ENCODE measurements at regions not wholly inside any gene's neighbourhood (a gene's known extent, or its start where the extent isn't known, plus 50 kb on each side); places are given as distances from the start of the nearest gene placed in this dataset.

GRCh38 chr3:61450866-61451265 is 110.5 kb upstream of the PTPRG start:
- H3K27ac Mint-ChIP-seq, result no peak overlapping the region
- TF ChIP-seq, protein P1, sequence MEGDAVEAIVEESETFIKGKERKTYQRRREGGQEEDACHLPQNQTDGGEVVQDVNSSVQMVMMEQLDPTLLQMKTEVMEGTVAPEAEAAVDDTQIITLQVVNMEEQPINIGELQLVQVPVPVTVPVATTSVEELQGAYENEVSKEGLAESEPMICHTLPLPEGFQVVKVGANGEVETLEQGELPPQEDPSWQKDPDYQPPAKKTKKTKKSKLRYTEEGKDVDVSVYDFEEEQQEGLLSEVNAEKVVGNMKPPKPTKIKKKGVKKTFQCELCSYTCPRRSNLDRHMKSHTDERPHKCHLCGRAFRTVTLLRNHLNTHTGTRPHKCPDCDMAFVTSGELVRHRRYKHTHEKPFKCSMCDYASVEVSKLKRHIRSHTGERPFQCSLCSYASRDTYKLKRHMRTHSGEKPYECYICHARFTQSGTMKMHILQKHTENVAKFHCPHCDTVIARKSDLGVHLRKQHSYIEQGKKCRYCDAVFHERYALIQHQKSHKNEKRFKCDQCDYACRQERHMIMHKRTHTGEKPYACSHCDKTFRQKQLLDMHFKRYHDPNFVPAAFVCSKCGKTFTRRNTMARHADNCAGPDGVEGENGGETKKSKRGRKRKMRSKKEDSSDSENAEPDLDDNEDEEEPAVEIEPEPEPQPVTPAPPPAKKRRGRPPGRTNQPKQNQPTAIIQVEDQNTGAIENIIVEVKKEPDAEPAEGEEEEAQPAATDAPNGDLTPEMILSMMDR (IDR thresholded peaks at IDR 0.05; ENCODE audit: unreplicated experiment in 3 of 3), result no peak
- H3K36me3 Mint-ChIP-seq (ENCODE audit: low read depth), result no peaks in the 10 kb centered on the region
- H3K4me3 Mint-ChIP-seq, result no peak overlapping the region
- peaks cover 22% of the 10 kb centered on the region for H3K4me1 Mint-ChIP-seq
- H3K27me3 Mint-ChIP-seq (ENCODE audit: low read depth), result no peaks in the 10 kb centered on the region
- H3K9me3 Mint-ChIP-seq, result no peaks in the 10 kb centered on the region

- H3K4me3 Mint-ChIP-seq, result no peak overlapping the region
- peaks cover 12% of the 10 kb centered on the region for H3K4me1 Mint-ChIP-seq
- TF ChIP-seq, protein P1 (IDR thresholded peaks at IDR 0.05; ENCODE audit: unreplicated experiment in 3 of 3), result no peak
- no peaks in the 10 kb centered on the region for H3K27me3 Mint-ChIP-seq (ENCODE audit: low read depth)
- H3K9me3 Mint-ChIP-seq, result no peaks in the 10 kb centered on the region
- no peak overlapping the region for H3K27ac Mint-ChIP-seq
- H3K36me3 Mint-ChIP-seq (ENCODE audit: low read depth), result no peaks in the 10 kb centered on the region
These were observed 109.5 kb upstream of the PTPRG start for GRCh38 chr3:61451841-61452240.

- no peak overlapping the region for H3K27ac Mint-ChIP-seq
- H3K9me3 Mint-ChIP-seq, result peaks cover 1% of the 10 kb centered on the region
- H3K4me3 Mint-ChIP-seq, result no peak overlapping the region
- peaks cover 9% of the 10 kb centered on the region for H3K4me1 Mint-ChIP-seq
- H3K36me3 Mint-ChIP-seq (ENCODE audit: low read depth), result no peaks in the 10 kb centered on the region
- H3K27me3 Mint-ChIP-seq (ENCODE audit: low read depth), result no peaks in the 10 kb centered on the region
- TF ChIP-seq, protein P1 (IDR thresholded peaks at IDR 0.05; ENCODE audit: unreplicated experiment in 3 of 3), result no peak
These were observed 108.8 kb upstream of the PTPRG start for GRCh38 chr3:61452535-61453090.

DNA sequence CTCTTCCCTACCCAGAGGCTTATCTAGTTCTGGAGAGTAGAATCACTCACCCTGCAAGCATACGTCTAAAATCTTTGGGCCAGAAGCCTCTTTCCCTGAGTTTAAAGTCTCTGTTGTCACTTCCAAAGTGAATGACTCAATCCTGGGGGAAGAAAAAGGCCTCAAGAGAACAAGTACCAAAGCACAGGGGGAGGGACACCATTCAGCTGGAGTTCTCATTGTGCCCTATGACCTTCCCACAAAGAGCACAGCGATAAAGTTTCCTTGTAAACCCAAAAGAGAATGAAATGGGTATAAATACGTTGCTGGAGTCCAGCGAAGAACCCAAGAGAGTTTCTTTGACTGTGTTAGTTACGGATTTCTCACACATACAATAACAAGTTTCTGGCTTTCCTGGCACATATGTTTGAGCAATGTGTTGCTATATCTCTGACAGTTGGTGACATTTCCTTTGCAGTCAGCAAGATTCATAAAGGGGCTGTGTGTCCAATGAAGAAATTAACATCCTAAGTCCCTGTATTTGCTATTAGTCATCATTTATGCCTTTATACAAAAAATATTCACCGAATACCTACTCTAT is 107.3 kb upstream of the PTPRG start:
- H3K27ac Mint-ChIP-seq, result no peak overlapping the region
- peaks cover 2% of the 10 kb centered on the region for H3K9me3 Mint-ChIP-seq
- no peaks in the 10 kb centered on the region for H3K36me3 Mint-ChIP-seq (ENCODE audit: low read depth)
- no peaks in the 10 kb centered on the region for H3K27me3 Mint-ChIP-seq (ENCODE audit: low read depth)
- TF ChIP-seq, protein P1 (IDR thresholded peaks at IDR 0.05; ENCODE audit: unreplicated experiment in 3 of 3), result no peak
- H3K4me1 Mint-ChIP-seq, result peaks cover 8% of the 10 kb centered on the region
- no peak overlapping the region for H3K4me3 Mint-ChIP-seq

GRCh38 chr3:61454801-61455200 is 106.6 kb upstream of the PTPRG start:
- H3K9me3 Mint-ChIP-seq, result peaks cover 2% of the 10 kb centered on the region
- H3K4me1 Mint-ChIP-seq, result peaks cover under 1% of the 10 kb centered on the region
- no peaks in the 10 kb centered on the region for H3K36me3 Mint-ChIP-seq (ENCODE audit: low read depth)
- no peak overlapping the region for H3K27ac Mint-ChIP-seq
- H3K27me3 Mint-ChIP-seq (ENCODE audit: low read depth), result no peaks in the 10 kb centered on the region
- no peak overlapping the region for H3K4me3 Mint-ChIP-seq
- TF ChIP-seq, protein P1 (IDR thresholded peaks at IDR 0.05; ENCODE audit: unreplicated experiment in 3 of 3), result no peak

DNA sequence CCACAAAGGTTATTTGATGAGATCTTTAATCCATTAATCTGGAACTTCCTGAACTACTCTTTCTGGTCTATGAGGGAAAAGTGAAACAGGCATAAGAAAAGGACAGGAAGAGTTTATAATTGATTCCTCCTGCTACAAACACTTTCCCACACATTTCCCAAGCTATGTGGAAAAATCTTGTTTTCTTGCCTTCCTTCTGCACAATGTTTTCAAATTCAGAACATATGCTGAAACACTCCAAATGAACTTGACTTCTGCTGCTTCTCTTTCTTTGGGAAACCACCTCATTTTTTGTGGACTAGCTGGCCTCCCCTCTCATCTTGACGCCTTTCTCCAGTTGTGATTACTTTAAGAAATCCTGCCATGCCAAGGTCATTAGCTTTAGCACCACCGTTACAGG is 100.7 kb upstream of the PTPRG start:
- no peaks in the 10 kb centered on the region for H3K4me1 Mint-ChIP-seq
- no peak overlapping the region for H3K27ac Mint-ChIP-seq
- H3K36me3 Mint-ChIP-seq (ENCODE audit: low read depth), result no peaks in the 10 kb centered on the region
- peaks cover 8% of the 10 kb centered on the region for H3K9me3 Mint-ChIP-seq
- no peaks in the 10 kb centered on the region for H3K27me3 Mint-ChIP-seq (ENCODE audit: low read depth)
- TF ChIP-seq, protein P1 (IDR thresholded peaks at IDR 0.05; ENCODE audit: unreplicated experiment in 3 of 3), result no peak
- H3K4me3 Mint-ChIP-seq, result no peak overlapping the region

Data from nephron (organoid).